Osteoblast (primary cell): ENCODE measurements at regions not wholly inside any gene's neighbourhood (a gene's known extent, or its start where the extent isn't known, plus 50 kb on each side); places are given as distances from the start of the nearest gene placed in this dataset.

Experiments
- DNase-seq: peaks from one replicate; pipeline ENCODE4 v3.0.0; 2011; ENCODE audit warnings: low spot score, mixed read lengths; ENCODE audit not compliant: insufficient read length; ENCODE audit errors: missing footprints
- H2AFZ ChIP-seq: 2 replicates; pipeline ENCODE4 v1.6.0; 2011; ENCODE audit warnings: mild to moderate bottlenecking, low read length
- H3K27ac ChIP-seq: 2 replicates; pipeline ENCODE4 v1.5.1; 2011; ENCODE audit warnings: mild to moderate bottlenecking, low read depth, low read length, moderate library complexity
- H3K27me3 ChIP-seq: 2 replicates; pipeline ENCODE4 v1.6.0; 2012; ENCODE audit warnings: mild to moderate bottlenecking, control low read depth, inconsistent platforms, low read length, moderate library complexity; ENCODE audit not compliant: insufficient read depth
- H3K36me3 ChIP-seq: 2 replicates; pipeline ENCODE4 v1.5.1; 2011; ENCODE audit warnings: mild to moderate bottlenecking, low read length, control low read depth, moderate library complexity; ENCODE audit not compliant: insufficient read depth
- H3K4me1 ChIP-seq: 2 replicates; pipeline ENCODE4 v1.5.1; 2011; ENCODE audit warnings: mild to moderate bottlenecking, low read length, control low read depth, moderate library complexity; ENCODE audit not compliant: insufficient read depth
- H3K4me2 ChIP-seq: 2 replicates; pipeline ENCODE4 v1.6.0; 2011; ENCODE audit warnings: mild to moderate bottlenecking, low read length; ENCODE audit not compliant: insufficient read depth
- H3K4me3 ChIP-seq: fragments of 200-600 bp; sonication (generic); 3 replicates; pipeline ENCODE4 v1.5.1; 2012; ENCODE audit warnings: mild to moderate bottlenecking, low read length, inconsistent platforms; ENCODE audit not compliant: insufficient read depth
- H3K79me2 ChIP-seq: 2 replicates; pipeline ENCODE4 v1.6.0; 2012; ENCODE audit warnings: mild to moderate bottlenecking, low read length, control low read depth, inconsistent platforms; ENCODE audit not compliant: insufficient read depth
- H3K9me3 ChIP-seq: 2 replicates; pipeline ENCODE4 v1.5.1; 2011; ENCODE audit warnings: low read depth, low read length, control low read depth
- H4K20me1 ChIP-seq: 2 replicates; pipeline ENCODE4 v1.6.0; 2012; ENCODE audit warnings: mild to moderate bottlenecking, low read length, control low read depth; ENCODE audit not compliant: insufficient read depth
- CTCF ChIP-seq: IDR thresholded peaks from 2 replicates; pipeline ENCODE4 v1.5.1; 2011; ENCODE audit warnings: mild to moderate bottlenecking, low read depth, low read length, moderate library complexity; ENCODE audit errors: extremely low read depth

DNA sequence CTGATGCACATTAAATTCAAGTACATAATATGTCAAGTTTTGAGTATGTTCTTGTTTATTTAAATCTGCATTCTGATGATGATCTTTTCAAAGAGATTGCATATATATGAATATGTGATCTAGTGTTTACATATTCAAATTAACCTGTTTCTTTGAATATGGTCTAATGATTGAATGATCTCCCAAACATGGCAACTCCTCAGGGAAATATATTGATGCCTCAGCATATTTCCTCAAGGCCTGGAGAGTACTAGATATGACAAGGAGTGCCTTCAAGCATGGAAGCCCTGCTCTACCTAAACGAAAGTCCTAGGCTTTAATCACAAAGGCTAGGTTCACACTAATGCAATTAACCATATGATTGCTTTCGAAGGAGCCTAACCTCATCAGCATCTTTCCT, 532.8 kb downstream of the ZIC1 start:
- H2AFZ ChIP-seq, result no peak overlapping the region
- no peaks in the 10 kb centered on the region for H4K20me1 ChIP-seq
- no peak overlapping the region for H3K4me2 ChIP-seq
- no peaks in the 10 kb centered on the region for H3K79me2 ChIP-seq
- H3K4me3 ChIP-seq, result no peak overlapping the region
- no peaks in the 10 kb centered on the region for H3K9me3 ChIP-seq
- DNase-seq, result no peak
- no peak for TF ChIP-seq CTCF
- peaks cover 55% of the 10 kb centered on the region for H3K4me1 ChIP-seq
- no peaks in the 10 kb centered on the region for H3K36me3 ChIP-seq
- no peaks in the 10 kb centered on the region for H3K27me3 ChIP-seq
- H3K27ac ChIP-seq, result no peak overlapping the region

DNA sequence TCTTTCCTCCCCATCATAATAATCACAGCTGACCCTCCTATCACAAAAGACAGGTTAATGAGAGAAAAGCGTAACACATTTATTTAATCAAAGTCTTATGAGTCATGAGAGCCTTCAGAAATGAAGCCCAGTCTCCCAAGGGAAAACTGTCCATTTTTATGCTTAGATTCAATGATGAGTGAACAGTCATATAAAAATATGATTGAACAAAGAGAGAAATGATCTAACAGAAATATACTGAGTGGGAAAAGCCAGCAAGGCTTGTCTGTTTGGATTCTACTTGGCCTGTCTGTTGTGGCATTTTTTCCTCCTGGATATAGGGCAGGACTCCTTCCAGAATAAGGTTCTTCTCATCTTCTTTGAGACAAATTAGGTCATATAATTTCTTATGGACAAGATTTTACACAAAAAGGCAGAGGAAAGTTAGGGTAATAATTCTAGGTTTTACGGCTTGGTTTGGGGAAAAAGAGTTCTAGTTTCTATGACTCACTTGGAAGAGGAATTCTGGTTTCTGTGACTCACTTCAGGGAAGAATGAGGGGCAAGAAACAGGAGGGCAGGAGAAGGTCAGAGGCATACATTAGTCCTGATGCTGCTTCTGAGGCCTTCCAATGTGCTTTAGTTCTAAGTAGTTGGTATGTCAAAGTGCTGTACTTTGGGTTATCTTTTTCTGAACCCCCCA, 534.2 kb downstream of the ZIC1 start:
- TF ChIP-seq CTCF, result no peak

GRCh38 chr3:147945968-147946519, 536.9 kb downstream of the ZIC1 start:
- Histone ChIP-seq H4K20me1 (no peaks in the 10 kb centered on the region), H3K4me3 (peak overlapping the region; percentile 60), H3K4me2 (peak overlapping the region; percentile 82), H3K4me1 (peaks cover 39% of the 10 kb centered on the region), H3K36me3 (no peaks in the 10 kb centered on the region), H2AFZ (peak overlapping the region; percentile 87), H3K9me3 (no peaks in the 10 kb centered on the region), H3K27me3 (no peaks in the 10 kb centered on the region), H3K79me2 (no peaks in the 10 kb centered on the region), H3K27ac (peak overlapping the region; percentile 70)
- TF ChIP-seq CTCF, result peak; percentile 84
- DNase-seq, result peak; percentile 86

More for the DNA sequence above, 534.2 kb downstream of the ZIC1 start:
- H3K4me1 ChIP-seq, result peaks cover 51% of the 10 kb centered on the region
- peak overlapping the region; percentile 88 for H2AFZ ChIP-seq
- no peaks in the 10 kb centered on the region for H3K9me3 ChIP-seq
- H3K4me2 ChIP-seq, result peak overlapping the region; percentile 88
- H3K36me3 ChIP-seq, result no peaks in the 10 kb centered on the region
- DNase-seq, result peak; percentile 79
- peak overlapping the region; percentile 57 for H3K4me3 ChIP-seq
- no peaks in the 10 kb centered on the region for H4K20me1 ChIP-seq
- no peaks in the 10 kb centered on the region for H3K27me3 ChIP-seq
- H3K79me2 ChIP-seq, result no peaks in the 10 kb centered on the region
- H3K27ac ChIP-seq, result peak overlapping the region; percentile 99

- Histone ChIP-seq H3K36me3 (no peaks in the 10 kb centered on the region), H3K4me3 (no peak overlapping the region), H3K4me2 (no peak overlapping the region), H2AFZ (no peak overlapping the region), H3K4me1 (no peaks in the 10 kb centered on the region), H3K9me3 (no peaks in the 10 kb centered on the region), H4K20me1 (no peaks in the 10 kb centered on the region), H3K27ac (no peak overlapping the region), H3K27me3 (no peaks in the 10 kb centered on the region), H3K79me2 (no peaks in the 10 kb centered on the region)
- no peak for DNase-seq
- TF ChIP-seq CTCF, result no peak
Measured at GRCh38 chr3:147956615-147957014, 547.5 kb downstream of the ZIC1 start.
